Activated naive CD4-positive, alpha-beta T cell (primary cell): ENCODE measurements at regions not wholly inside any gene's neighbourhood (a gene's known extent, or its start where the extent isn't known, plus 50 kb on each side); places are given as distances from the start of the nearest gene placed in this dataset.

Source experiments
- DNase-seq, 4 experiments: peaks; one replicate each; lab custom pipeline; 2025; lab: John Stamatoyannopoulos, UW

DNA sequence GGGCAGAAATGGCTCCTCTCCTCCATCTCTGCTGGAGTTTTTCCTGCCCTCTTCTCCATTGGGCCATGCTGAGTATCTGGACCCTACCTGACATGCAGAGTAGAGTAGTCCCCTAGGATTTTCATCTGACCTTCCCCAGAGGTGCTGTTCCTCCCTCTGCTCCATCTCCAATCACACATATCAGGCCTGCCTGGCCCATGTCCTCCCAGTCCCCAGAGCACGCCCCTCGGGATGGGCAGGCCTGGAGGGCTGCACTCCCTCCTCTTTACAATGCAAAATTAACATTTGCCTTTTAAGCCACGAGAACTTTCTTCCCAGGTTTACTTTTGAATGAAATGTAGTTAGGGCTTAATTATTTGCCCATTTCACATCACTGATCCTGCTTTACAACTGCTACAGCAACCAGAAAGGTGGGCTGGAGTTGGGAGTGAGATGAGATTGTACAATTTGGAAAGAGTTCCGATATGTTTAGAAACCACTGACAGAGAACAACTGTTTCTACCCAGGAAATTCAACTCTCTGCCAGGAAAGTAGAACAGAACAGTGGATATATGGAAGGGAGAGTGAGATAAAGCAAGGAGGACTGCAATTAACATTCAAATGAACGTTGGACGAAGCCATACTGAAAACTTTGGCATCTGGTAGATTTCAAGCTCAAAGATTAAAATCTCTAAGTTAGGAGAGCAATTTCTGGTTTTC, 184.0 kb upstream of the HABP2 start:
- DNase-seq: no peak

DNA sequence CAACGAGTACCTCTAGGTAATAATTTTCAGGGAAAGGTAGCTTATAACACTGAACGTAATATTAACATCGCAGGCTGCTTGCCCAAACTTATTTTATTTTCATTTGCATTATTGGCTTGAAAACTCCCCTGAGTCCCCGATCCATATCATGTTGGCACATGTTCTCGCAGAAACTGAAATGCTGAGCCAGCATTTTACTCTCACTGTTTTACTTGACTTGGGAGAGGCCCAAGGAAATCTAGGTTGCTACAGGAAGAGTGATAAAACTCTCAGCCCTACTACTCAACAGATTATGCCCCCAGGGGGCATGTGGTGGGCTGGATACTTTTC, 183.5 kb upstream of the HABP2 start:
- no peak for DNase-seq

DNA sequence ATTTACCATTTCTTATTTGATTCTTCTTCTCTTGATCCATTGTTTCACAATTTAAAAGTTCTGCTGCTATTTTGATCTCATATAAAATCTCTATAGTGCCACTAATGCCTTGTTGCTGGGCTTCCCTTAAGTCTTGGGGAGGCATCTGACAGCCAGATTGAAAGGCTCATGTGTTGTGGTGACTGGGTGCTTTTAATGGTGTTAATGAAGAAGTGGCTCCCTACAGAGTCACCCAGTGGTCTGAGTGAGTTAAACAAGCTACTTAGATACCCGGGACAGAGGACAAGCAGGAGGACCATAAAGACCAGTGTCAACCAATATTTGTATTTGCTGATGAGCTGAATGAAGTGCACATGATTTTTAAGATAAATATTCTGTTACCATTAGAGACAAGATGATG, 176.4 kb upstream of the HABP2 start:
- DNase-seq: no peak

DNA sequence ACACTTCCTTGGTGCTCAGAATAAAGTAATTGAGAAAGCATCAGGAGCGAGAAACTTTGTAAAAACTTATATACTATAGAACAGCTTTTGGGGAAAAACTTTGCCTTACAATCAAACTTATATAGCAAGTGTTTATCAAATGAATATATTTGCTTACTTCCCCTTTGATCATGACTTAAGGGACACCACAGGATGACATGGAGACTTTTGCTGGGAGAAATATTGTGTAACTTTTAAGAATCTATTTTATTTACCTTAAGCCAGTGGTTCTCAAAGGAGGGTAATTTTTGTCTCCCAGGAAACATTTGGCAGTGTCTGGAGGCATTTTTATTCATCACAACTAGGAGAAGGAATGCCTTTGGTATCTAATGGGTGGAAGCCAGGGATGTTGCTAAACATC, 173.8 kb upstream of the HABP2 start:
- DNase-seq: no peak

DNA sequence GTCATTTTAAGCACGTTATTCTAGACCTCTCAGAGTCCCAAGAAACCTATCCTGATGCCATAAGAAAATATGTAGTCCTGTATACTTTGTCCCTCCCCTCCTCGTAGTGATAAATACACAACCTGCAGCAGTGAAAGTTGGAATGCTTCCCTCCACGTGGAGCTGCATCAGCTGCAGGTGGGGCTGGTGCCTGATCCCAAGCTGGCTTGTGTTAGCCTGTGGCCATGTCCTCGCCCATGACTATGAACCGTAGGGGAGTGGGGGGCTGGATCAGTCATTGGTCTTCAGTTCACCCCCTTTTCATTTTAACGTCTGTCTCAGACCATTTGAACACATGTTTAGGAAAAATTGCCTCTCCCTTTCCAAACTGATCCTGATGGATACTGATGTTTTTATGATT, 171.4 kb upstream of the HABP2 start:
- DNase-seq: no peak

DNA sequence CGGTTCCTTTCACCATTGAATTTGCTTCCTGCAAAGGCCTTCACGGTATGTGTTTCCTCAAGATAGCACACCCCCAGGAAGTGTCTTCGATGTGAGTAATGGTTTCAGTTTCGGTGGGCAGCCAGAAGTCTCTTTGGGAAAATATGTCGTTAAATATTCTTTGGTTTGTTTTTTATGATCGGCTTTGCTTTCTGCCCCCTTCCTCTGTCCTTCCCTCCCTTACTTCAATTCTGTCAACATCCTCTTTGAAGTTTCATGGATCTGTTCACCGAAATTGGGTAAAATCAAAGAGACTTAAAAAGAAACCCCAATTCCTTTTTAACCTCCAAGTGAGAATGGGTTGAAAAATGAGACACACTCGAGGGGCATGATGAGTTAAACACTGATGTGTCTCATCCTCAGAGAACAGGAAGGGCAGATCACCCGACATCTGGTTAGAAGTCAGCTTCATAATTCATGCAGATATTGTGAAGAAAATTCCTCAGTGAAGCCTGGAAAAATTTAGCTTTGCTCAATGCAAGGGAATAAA, 170.8 kb upstream of the HABP2 start:
- no peak for DNase-seq

DNA sequence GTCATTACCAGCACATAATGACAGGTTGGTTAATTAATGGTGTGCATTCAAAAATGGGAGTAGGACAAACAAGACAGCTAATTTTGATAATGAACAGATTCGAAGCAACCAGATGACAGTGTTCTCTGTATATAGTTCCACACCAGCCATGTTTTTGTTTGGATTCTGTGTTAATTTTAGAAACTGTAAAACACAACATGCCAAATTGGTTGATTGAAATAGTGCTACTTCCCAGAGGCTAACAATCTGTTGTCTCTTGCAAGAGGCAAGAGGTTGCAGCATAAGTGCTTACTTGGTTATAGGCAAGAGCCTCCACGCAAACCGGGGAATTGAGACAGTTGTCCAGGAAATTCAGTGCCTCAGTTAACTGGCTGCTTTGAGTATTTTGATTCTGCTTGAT, 170.2 kb upstream of the HABP2 start:
- DNase-seq: no peak

DNA sequence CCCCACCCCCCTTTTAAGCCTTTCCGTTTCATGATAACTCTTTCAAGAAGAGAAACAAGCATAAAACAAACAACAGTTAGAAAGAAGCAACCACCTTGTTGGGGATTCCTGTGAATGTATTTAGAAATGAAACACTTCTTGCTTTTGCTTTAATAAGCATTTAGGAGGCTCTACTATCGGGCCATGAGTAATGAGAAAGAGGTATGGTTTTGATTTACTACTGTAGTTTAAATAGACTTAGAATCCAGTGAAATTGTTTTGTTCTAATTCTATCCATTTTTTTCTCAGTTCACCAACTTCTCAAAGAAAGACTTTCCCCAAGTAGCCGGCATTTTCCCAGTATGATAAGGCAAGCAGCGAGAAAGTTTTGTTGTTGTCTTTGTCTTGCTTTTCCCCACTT, 168.7 kb upstream of the HABP2 start:
- DNase-seq: no peak

DNA sequence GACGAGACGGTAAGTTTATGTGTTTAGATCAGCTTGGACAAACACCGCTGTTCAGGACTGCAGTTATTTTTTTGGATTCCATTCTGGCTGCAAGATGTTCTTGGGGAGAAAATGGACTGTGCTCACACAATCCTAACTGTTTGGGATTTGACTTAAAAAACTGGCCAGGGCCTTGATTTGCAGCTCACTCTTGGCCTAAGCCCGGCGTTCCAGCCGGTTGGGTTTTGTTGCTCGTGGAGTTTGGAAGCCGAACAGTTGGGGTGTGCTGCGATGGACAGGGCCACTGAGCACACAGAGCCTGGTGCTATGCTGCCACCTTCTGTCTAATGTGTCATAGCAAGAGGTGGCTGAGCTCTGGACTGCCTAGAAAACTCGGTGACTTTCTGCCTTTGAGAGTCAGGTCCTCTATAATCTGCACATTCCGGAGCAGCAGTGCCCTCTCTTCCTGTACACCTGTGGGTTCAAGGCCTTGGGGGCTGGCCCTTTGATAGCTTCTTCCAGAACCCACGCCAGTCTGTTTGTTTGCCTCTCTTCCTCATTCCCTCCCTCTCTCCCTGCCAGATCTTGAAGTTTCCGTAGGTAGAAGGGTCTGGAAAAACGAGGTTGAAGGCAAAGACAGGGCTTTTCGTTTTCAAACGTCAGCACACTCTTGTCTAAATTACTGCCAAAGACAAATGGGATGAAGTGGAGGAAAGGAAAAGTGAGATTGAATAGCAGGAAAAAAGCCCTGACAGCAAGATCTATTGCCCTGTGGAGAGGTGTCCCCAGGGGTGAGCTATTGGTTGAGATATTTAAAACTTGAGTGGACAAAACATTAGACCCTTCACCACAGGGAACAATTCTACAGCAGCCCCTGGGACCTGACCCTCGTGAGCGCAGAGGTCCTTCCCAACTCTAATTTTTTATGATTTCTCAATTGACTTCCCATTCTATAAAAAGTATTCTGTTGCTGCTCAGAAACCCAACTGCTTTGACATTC, 167.5 kb upstream of the HABP2 start:
- peak in 2 of 4 experiments; percentile 8 to 29 for DNase-seq

DNA sequence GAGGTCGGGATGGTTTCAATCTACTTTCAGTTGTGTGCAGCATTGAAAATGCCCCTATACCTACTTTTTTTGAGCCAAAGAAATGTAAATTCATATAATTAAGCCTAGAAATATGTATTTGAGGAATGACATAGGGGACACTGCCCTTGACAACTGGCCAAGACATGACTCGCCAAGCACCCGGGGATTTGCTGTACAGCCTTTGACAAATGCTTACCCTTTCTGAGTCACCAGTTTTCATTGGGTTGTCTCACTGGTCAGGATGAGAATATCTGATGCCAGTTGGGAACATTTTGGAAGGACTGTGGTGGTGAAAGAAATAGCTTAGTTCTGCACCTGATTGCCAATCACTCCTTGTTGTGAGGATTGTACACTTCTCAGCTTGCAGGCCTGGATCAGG, 166.8 kb upstream of the HABP2 start:
- DNase-seq: no peak

DNA sequence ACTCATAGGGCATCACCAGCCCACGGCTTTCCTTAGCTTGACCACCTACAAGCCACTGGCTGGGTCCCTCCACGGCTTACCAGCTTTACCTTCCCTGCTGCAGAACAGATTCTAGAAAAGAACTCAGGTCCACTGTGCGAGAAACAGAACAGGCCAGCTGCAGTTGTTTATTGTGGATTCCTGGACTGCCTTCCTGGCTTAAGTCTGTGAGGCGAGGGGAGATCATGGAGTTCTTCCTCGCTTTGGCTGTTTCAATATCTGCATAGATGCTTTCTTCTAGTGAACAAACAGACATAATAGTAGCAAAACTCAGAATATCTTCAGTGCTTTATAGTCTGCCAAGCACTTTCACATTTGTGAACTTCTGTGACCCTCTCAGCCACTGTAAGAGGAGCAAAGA, 162.9 kb upstream of the HABP2 start:
- no peak for DNase-seq

DNA sequence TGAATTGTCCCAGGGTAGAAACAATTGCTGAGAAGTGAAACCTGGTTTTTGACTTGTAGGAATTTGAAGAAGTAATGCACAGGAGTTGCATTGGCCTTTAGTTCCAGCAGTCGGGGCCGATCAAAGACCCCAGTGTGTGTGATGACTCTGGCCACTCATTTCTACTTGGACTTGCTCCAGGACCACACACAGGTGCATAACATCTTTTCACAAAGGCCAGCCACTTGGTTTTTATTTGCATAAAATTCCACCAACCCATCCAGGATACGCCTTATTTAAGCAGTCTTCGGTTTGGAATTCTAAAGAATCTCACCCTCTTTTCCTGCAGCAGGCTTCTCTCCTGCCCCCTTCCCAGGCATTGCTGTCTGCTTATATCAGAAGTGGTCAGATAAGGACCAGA, 162.0 kb upstream of the HABP2 start:
- DNase-seq: no peak

DNA sequence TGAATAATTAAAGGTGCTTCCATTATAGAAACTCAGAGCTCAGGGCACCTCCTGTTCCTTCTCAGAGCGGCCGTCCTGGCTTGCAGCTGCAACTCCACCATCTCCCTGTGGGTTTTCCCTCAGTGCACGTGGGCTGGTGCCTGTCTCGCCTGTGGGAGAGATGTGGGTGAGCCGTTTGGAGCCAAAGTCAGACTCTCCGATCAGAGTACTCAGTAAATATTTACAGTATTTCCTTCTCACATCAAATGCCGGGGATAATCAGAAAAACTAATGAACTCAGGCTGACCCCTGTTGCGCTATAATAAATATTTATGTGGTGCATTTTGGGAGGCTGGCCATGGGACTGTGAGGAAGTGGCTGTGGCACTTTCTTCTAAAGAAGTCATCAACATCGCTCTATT, 155.8 kb upstream of the HABP2 start:
- no peak for DNase-seq

DNA sequence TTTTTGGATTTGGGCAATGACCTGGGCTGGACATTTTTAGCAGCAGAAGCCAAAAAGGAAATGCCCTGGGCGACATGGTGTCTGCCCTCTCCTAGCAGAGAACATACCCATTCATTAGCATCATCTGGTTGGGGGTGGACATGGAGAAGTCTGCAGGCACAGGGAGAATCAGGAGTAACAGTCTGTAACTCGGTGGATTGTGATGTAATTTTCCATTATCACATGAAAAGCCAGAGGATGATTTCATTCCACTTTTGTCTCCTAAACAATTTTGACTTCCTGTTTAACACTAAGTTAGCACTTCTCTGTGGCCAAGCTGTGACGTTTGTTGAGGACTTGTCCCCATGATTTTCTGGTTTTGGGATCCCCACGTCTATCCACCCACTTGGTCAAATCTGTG, 153.8 kb upstream of the HABP2 start:
- DNase-seq: no peak

DNA sequence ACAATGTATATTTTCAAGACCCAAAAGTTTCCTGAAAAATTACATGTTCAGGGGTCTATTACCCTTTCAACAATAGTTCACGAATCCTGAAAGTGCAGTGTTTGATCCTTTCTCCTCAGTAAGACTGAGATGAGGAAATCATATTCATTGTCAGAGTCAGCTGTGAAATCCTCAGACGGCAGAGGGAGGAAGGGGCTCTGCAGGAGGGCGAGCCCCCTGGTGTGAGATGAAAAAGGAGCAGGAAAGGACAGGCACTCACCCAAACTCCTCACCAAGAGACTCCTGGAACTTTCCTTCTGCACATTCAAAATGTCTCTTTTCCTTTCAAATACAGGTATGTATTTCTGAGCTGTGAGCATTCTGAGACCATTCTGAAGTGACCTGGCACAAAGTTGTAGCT, 150.3 kb upstream of the HABP2 start:
- no peak for DNase-seq

DNA sequence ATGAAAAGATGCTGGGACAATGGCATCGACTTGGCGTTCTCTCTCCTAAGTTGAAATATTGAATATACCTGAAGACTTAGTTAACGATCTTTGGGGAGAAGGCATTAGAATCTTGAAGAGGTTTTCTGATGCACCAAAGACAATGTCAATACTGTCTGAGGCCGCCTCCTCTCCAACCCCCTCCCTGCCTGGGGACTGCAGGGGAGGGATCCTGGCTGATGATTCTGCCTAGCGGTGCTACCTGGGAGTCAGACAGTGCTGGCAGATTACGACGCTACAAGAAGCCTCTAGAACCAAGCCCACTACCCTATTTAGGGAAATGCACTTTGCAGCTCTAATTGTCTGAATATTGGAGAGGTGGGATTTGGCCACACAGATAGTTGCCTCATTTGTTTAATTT, 145.6 kb upstream of the HABP2 start:
- no peak for DNase-seq

DNA sequence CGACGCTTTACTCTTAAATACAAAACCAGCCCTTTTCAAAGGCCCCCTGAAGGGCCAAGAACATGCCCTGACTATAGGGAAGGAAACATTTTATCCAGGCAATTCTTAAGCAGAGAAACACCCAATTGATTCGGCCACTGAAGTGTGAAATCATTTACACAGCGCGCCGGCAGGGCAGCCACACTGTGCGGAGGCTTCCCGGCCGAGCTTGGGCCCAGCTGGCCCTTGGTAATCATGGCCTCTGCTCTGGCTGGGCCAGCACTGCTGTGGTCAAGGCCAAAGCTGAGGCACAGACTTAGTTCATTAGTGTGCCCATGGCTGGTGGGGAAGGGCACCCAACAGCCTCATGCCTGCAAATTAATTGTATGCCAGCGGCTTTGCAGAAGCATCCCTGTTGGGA, 143.7 kb upstream of the HABP2 start:
- DNase-seq: no peak

DNA sequence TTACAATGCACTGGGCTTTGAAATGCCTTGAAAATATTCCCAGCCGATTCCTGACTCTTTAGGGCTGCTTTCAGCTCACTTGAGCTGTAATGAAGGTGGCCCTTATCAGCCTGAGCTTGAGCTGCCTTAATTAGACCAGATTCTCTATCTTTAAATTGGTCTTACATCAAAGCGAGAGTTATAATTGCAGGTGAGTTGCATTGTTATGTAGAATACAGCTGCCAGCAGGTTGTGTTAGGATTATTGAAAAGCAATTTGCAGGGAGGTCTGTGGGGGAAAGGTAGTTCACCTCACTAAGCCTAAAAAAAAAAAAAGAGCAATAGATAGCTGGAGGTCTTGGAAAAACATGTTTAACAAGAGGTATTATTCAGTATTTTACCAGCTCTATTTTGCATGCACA, 142.2 kb upstream of the HABP2 start:
- no peak for DNase-seq

DNA sequence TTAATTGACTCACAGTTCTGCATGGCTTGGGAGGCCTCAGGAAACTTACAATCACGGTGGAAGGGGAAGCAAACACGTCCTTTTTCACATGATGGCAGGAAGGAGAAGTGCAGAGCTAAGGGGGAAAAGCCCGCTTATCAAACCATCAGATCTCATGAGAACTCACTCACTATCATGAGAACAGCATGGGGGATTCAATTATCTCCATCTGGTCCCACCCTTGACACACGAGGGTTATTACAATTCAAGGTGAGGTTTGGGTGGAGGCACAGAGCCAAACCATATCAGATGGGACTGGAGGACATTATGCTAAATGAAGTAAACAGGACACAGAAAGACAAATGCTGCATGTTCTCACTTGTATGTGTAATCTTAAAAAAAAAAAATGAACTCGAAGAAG, 141.4 kb upstream of the HABP2 start:
- DNase-seq: no peak

DNA sequence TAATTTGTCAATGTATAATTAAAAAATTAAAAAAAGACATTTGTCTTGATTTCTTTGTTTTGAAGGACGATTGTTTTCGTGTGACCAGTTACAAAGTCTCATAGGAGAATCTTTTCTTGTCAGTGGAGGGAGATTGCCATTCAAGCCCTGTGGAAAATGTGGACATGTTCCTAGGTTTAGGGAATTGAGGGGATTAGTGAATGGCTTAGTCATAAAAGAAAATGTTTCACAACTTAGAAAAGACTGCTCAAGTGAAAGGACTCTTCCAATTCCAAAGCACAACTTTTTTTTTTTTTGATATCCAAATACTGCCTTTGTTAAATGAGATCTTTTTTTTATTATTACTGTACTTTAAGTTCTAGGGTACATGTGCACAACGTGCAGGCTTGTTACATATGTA, 140.7 kb upstream of the HABP2 start:
- no peak for DNase-seq

DNA sequence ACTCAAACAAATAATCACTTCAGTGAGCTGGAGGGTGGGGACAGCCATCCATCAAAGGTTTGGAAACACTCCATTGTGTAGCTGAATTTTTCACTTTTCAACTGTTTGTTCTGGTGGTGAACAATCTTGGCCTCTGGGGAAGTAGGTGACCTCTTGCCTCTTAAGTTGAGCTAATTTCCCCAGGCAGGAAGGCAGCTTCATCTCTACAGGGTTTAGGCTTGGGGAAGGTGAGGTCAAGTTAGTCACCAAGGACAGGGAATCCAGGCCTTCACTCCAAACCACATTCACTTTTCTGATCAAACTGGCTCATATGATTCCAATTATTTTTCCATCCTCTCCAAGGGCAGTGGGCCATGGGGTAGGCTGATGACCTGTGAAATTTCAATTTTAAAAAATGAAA, 138.3 kb upstream of the HABP2 start:
- no peak for DNase-seq

DNA sequence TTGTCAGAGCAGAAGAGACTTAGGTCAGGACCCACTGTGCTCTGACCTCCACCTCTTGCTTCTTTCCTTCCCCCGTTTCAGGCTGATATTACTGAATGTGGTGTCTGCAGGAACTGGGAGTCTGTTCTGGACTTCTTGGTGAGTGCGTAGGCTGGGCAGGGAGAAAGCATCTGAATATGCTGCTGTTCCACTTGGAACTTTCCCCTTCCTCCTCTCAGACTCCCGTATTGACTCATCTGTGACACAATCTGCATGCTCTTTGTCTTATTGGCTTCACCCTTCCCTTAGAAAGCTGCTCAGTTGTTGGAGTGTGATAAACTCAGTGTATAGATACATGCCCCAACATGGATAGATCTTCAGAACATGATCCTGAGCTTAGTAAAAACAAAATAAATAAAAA, 137.6 kb upstream of the HABP2 start:
- no peak for DNase-seq

DNA sequence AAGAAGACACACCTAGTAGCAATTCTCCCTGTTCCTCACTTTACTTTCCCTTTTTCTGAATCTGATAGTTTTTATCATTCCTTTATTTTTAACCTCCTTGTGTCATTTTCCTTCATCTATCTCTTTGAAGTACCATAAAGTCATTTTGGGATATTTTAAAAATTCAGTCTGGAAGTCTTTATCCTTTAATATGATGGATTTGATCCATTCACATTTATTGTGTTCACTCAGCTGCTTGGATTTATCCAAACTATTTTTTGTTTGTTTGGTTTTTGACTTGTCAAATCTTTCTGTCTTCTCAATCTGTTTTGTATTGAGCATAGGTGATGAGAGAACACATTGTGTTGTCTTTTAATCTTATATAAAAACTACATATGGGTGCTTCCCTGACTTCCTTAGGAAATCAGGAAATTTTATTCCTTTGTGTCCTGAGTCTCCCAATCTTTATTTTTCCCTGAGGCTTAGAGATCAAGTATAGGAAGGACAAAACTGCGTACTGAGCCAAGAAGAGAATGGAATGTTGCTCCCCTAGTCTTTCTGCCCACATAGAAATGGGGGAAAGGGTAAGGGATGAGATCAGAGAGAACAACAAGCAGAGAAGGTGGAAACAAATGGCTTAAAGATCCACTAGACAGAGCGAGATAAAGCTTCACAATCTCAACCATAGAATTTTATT, 132.7 kb upstream of the HABP2 start:
- no peak for DNase-seq
